AG09319 (cell line): ENCODE measurements at regions not wholly inside any gene's neighbourhood (a gene's known extent, or its start where the extent isn't known, plus 50 kb on each side); places are given as distances from the start of the nearest gene placed in this dataset.
"Not testable (repeated sequence)": the region's sequence is repeated elsewhere in the genome, so short reads cannot be mapped to it uniquely, and the experiment has no call there.

Experiments
- DNase-seq: peaks from one replicate; pipeline ENCODE4 v3.0.0-alpha.2; 2010; ENCODE audit warnings: low read depth; ENCODE audit errors: extremely low read depth

- not testable (repeated sequence) for DNase-seq
Measured at GRCh38 chr7:149930374-149931068, 56.8 kb downstream of the ATP6V0E2 start.

- DNase-seq = not testable (repeated sequence)
Measured at GRCh38 chr7:149933776-149934175, 60.0 kb downstream of the ATP6V0E2 start.

DNA sequence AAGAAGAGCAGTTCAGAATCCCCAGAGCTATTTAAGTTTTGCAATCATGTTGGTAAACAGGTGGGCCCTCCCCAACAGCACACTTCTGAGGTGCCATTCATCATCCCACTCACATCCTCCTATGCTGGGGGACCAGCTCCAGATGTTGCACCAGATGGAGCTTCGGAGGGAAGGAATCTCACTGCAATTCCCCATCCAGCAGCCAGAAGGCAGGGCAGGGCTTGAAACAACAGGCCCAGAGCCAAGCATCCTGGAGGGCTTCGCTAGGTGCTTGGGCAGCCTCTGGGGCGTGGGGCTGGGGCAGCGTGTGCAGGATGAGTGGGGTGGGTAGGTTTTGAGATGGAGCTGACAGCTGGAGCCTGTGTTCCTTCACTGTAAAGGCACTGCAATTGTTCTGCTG lies 73.6 kb downstream of the ATP6V0E2 start:
- DNase-seq = not testable (repeated sequence)

DNA sequence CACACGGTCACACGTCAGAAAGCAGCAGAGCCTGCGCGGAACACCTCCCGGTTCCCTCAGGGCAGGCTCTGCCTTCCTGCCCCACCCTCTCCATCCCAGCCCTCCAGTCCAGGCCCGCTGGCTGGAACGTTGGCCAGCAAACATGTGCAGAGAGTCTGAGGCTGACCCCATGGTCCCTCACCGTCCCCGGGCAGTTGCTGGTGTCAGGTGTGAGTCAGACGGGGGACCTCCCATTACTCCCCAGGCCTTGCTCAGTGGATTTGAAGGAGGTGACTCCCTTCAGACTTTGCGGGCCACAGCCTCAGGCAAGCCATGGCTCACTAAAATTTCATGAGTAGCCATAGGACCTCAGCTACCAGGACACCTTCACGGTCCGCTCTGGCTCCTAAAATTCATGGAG lies 74.7 kb downstream of the ATP6V0E2 start:
- DNase-seq = not testable (repeated sequence)

GRCh38 chr7:149949863-149950577 lies 76.3 kb downstream of the ATP6V0E2 start:
- DNase-seq = not testable (repeated sequence)

GRCh38 chr7:149950578-149950924 lies 76.8 kb downstream of the ATP6V0E2 start:
- DNase-seq = not testable (repeated sequence)

- not testable (repeated sequence) for DNase-seq
Measured at GRCh38 chr7:149951579-149951978, 77.8 kb downstream of the ATP6V0E2 start.

DNA sequence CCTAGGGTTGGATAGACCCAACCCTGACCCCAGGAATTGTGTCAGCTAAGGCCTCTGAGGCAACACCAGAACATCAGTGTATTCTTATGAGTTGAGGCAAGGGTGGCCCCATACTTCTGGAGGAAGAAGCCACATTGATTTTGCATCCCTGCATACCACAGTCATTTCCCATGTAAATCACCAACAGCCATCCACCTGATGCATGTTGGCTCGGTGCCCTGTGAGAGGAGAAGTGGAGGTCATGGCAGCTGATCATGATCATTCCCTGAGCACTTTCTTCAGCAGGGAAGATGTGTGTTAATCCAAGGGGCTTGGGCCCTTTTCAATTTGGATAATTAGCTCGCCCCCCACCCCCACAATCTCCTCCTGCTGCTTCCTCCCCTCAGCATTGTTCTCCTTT lies 85.1 kb downstream of the ATP6V0E2 start:
- not testable (repeated sequence) for DNase-seq

DNA sequence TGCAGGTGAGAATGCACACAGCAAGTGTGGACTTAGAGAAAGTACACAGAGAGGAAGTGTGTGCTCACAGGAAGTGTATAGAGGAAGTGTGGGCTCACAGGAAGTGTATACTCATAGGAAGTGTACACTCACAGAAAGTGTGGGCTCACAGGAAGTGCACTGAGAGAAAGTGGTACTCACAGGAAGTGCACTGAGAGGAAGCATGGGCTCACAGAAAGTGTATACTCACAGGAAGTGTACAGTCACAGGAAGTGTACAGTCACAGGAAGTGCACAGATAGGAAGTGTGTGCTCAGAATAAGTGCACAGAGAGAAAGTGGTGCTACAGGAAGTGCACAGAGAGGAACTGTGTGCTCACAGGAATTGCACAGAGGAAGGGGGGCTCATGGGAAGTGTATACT lies 87.1 kb downstream of the ATP6V0E2 start:
- DNase-seq = not testable (repeated sequence)

DNA sequence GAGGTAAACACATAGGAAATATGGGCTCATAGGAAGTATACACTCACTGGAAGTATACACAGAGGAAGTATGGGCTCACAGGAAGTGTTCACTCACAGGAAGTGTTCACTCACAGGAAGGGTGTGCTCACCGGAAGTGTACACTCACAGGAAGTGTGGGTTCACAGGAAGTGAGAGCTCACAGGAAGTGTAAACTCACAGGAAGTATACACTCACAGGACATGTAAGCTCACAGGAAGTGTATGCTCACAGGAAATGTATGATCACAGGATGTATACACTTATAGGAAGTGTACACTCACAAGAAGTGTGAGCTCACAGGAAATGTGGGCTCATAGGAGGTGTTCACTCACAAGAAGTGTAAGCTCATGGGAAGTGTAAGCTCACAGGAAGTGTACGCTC lies 88.1 kb downstream of the ATP6V0E2 start:
- not testable (repeated sequence) for DNase-seq

- not testable (repeated sequence) for DNase-seq
Measured at GRCh38 chr7:149962685-149963319, 89.0 kb downstream of the ATP6V0E2 start.

GRCh38 chr7:149963985-149964384 lies 90.2 kb downstream of the ATP6V0E2 start:
- not testable (repeated sequence) for DNase-seq

DNA sequence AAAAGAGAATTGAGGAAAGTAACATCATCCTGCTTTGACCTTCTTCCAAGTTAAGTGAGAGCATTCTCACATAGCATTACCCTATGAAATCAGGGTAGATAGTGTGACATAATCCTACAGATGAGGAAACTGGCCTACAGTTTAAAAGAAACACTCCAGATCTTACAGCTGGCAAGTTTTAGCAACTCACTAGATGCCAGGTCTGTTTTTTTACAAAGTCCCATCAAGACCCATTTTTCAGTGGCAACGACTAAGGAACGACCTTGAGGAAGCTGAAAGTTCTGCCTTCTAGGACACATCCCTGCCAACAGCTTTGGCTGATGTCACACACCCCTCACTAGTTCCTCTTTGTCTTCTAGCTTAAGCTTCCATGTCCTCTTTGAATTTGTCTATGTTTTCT lies 92.7 kb downstream of the ATP6V0E2 start:
- not testable (repeated sequence) for DNase-seq

- DNase-seq = not testable (repeated sequence)
Measured at GRCh38 chr7:149972977-149973376, 99.2 kb downstream of the ATP6V0E2 start.

DNA sequence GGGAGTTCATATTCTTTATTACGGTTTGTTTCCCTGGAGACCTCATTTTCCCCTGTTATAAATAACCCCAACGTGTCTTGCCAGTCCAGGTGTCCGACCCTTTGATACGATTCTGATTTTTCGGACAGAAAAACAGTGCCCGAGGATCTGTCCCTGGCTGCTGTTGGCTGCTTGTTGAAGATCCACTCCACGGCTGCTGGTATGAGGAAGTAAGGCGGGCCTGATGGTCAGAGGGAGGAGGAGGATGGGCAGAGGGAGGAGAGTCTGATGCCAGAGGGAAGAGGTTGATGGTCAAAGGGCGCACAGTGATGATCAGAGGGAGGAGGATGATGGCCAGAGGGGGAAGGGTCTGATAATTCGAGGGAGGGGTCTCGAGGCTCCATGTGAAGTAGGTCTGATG lies 99.9 kb downstream of the ATP6V0E2 start:
- not testable (repeated sequence) for DNase-seq

GRCh38 chr7:149975608-149976007 lies 101.8 kb downstream of the ATP6V0E2 start:
- not testable (repeated sequence) for DNase-seq

DNA sequence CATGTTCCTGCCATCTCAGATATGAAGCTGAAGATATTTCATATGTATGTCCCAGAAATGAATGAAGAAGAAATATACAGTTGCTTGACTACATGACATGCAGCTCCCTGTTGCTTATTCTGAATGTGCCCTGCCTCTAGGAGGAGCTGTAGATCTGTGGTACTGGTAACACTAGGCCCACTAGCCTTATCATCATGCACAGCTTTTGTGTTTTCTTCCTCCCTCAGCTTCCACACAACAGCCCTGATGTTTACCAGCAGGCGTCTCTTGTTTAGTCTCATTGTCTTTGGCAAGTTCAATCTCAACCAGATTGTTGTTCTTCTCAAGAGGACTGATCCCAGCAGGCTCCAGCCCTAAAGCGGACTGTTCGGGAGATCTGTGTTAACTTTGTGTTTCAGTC lies 104.8 kb downstream of the ATP6V0E2 start:
- not testable (repeated sequence) for DNase-seq

DNA sequence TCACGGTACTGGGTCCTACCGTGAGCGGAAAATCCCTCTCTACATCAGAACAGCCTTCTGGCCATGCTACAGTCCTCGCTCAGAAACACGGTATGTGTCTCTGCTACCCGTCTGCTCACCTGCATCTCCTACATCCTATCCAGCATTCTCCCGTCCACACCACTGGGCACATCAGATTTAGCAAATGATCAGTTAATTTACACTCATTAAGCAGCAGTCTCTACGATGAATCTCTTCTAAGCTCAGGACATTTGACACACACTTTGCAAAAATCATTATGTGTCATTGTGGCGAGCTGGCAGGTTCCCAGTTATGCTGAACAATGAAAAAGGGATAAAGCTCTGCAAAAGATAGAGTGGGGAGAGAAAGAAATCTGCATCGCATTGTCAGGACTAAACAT lies 105.2 kb downstream of the ATP6V0E2 start:
- not testable (repeated sequence) for DNase-seq

- not testable (repeated sequence) for DNase-seq
Measured at GRCh38 chr7:149982537-149983112, 108.9 kb downstream of the ATP6V0E2 start.

DNA sequence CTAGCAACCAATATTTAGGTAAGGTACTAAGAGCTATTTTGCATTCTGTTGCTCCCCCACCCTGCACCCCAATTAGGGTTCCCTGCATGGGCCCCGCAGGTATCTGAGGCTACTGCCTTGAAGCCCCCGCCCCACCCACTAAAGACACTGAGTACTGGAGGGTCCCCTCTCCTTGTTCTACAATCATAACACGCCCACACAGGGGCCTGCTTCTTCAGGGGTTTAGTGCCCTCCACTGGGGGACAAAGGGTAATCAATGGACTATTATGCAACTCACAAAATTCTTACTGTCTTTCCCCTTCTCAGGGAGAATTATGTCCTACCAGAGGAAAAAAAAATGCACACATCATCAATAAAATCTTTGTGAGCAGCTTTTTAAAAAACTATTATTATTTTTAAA lies 113.1 kb downstream of the ATP6V0E2 start:
- DNase-seq = not testable (repeated sequence)

GRCh38 chr7:149991652-149992302 lies 118.0 kb downstream of the ATP6V0E2 start:
- not testable (repeated sequence) for DNase-seq
